MG63 (cell line): ENCODE measurements at regions not wholly inside any gene's neighbourhood (a gene's known extent, or its start where the extent isn't known, plus 50 kb on each side); places are given as distances from the start of the nearest gene placed in this dataset.
A peak's percentile ranks its signal among the peaks of the same experiment; 100 is the strongest.

Experiments used
- DNase-seq: peaks from one replicate; pipeline ENCODE4 v3.0.0-alpha.2; 2020
- H3K27me3 ChIP-seq: fragments of 250-450 bp; sonication (Bioruptor Pico); 2 replicates; pipeline ENCODE4 v1.5.1; 2020; ENCODE audit warnings: mild to moderate bottlenecking, moderate library complexity
- H3K36me3 ChIP-seq: fragments of 250-450 bp; sonication (Bioruptor Pico); 2 replicates; pipeline ENCODE4 v1.5.1; 2020; ENCODE audit warnings: mild to moderate bottlenecking, moderate library complexity
- H3K4me3 ChIP-seq: fragments of 250-450 bp; sonication (Bioruptor Pico); 2 replicates; pipeline ENCODE4 v1.5.1; 2020; ENCODE audit warnings: mild to moderate bottlenecking, moderate library complexity
- H3K9me3 ChIP-seq: fragments of 250-450 bp; sonication (Bioruptor Pico); 2 replicates; pipeline ENCODE4 v1.5.1; 2020; ENCODE audit warnings: mild to moderate bottlenecking, moderate library complexity

DNA sequence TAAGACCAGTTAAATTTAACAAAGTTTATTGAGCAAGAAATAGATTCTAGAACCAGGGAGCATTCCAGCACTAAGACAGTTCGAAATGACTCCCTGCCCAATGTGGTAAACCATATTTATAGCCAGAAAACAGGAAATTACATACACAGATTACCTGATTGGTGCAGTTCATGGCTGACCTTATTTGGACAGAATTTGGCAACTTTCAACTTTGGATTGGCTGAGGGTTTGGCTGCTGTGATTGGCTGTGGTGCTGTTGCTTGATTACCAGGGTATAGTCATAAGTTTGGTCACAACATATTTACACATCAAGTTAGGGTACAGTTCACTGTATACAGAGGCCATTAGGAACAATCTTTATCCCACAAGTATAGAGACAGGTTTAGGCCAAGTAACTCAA lies 984.8 kb upstream of the MIR17HG start:
- DNase-seq: no peak
- no peaks in the 10 kb centered on the region for H3K27me3 ChIP-seq
- H3K9me3 ChIP-seq: no peaks in the 10 kb centered on the region
- H3K36me3 ChIP-seq: no peaks in the 10 kb centered on the region
- no peak overlapping the region for H3K4me3 ChIP-seq

DNA sequence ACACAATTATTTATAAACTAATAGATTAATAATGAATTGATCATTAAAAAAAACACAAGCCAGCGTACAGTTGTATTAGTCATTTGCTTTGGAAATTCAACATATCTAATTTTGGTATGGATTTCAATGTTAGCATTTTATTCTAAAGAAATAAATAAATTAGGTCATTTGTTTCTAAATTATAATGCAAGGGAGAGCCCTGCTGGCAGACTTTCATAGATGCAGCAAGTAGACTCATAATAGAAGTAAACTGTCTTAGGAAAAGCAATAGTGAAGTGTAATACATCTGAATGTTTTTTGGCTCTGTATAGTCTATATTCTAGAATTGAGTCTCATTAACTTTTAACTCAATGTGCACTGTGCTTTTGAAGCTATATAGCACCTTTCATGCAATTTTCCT lies 982.4 kb upstream of the MIR17HG start:
- Histone ChIP-seq H3K36me3 (no peaks in the 10 kb centered on the region), H3K4me3 (no peak overlapping the region)
- DNase-seq: no peak

DNA sequence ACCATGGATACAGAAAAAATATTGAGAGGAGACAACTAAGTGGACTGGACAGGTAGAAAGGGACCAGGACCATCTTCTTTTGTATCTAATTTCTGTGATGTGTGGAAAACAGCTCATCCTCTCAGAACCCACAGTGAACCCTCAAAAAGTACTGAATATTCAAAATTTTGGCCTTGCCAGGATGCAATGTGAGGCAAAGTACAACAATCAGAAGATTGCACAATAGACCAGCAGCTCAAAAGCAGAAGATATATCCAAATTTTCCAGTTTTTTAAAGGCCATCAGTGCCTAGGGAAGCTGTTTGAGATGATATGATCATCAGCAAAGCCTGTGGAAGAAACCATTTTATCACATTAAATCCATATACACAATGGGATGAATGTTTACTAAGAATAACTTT lies 973.3 kb upstream of the MIR17HG start:
- no peak for DNase-seq
- Histone ChIP-seq H3K36me3 (no peaks in the 10 kb centered on the region), H3K27me3 (no peaks in the 10 kb centered on the region), H3K9me3 (no peaks in the 10 kb centered on the region), H3K4me3 (no peak overlapping the region)

More for the DNA sequence above, 982.4 kb upstream of the MIR17HG start:
- H3K9me3 ChIP-seq: no peaks in the 10 kb centered on the region
- no peaks in the 10 kb centered on the region for H3K27me3 ChIP-seq

DNA sequence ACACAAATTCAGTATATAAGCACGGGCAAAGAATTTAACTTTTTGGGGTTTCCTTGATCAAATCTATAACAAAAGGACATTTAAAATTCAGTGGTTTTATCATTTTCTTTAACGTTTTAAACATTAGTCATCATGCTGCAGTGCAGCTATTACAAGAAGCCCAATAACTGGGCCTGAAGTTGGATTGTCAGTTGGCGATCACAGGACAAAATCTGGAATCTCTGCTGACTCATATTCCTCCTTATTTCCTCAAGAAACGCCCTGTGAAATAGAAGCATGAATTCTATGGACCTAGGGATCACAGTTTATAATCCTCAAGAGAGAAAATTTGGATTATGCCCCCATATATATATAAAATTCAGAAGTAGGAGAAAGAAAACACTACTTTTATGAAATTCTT lies 971.6 kb upstream of the MIR17HG start:
- DNase-seq: peak; percentile 5
- H3K27me3 ChIP-seq: no peaks in the 10 kb centered on the region

DNA sequence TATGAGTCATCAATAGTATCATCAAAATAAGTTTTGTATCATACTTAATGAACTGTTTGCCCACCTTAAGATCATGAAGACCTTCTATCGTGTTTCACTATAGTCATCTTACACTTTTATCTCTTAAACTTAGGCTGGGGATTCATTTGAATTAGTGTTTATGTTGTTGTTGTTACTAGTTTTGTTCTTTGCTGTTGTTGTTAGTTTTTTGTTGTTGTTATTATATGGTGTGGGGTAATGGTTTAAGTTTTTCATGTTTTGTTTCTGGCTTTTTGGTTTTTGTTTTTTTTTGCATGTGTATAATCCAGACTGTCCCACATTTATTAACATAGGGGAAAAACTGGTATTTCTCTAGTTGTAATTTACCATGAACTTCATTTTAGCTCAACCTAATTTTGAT lies 965.1 kb upstream of the MIR17HG start:
- no peaks in the 10 kb centered on the region for H3K9me3 ChIP-seq
- DNase-seq: no peak

More for the DNA sequence above, 971.6 kb upstream of the MIR17HG start:
- H3K9me3 ChIP-seq: no peaks in the 10 kb centered on the region
- no peak overlapping the region for H3K4me3 ChIP-seq
- no peaks in the 10 kb centered on the region for H3K36me3 ChIP-seq

DNA sequence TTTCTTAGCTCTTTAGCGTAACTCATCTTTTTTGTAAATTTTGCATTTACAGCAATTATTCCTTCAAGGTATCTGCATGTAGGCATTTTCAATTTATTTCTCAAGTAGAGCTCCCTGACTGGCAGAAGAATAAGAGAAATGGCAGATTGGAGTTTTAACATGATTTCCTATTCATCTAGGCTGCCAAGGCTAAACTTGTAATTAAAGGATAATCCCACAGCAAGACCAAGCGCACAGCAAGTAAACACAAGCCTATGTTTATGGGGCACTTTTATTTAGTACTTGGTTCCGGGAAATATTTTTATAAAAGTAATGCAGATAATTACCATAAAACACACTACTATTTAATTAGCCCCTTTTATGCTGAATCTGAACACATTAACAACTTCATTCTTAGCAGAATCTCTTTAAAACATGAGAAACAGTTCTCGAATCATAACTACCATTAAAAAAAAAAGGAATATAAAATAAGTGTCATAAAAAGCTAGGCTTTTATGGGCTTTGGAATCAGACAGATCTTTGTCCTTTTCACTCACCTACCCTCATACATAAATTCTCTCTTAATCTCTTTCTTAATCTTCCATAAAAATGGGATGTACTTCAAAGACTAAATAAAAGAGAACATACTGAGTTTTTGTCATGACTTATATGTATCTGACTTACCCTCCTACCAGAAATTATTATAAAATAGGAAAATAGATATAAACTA lies 961.6 kb upstream of the MIR17HG start:
- no peaks in the 10 kb centered on the region for H3K27me3 ChIP-seq
- DNase-seq: no peak
- no peaks in the 10 kb centered on the region for H3K9me3 ChIP-seq
- H3K36me3 ChIP-seq: no peaks in the 10 kb centered on the region
- H3K4me3 ChIP-seq: no peak overlapping the region

More for the DNA sequence above, 965.1 kb upstream of the MIR17HG start:
- H3K4me3 ChIP-seq: no peak overlapping the region
- H3K36me3 ChIP-seq: no peaks in the 10 kb centered on the region
- no peaks in the 10 kb centered on the region for H3K27me3 ChIP-seq

DNA sequence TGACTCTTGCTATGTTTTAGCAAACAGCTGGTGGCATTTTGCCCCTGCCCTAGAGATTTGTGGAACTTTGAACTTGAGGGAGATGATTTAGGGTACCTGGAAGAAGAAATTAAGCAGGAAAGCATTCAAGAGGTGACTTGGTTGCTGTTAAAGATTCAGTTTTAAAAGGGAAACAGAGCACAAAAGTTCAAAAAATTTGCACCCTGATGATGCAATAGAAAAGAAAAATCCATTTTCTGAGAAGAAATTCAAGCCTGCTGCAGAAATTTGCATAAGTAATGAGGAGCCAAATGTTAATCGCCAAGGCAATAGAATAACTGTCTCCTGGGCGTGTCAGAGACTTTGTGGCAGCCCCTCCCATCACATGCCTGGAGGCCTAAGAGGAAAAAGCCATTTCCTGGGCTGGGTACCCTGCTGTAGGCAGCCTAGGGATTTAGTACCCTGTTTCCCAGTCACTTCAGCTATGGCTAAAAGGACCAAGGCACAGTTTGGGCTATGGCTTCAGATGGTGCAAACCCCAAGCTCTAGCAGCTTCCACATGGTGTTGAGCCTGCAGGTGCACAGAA lies 958.5 kb upstream of the MIR17HG start:
- H3K4me3 ChIP-seq: no peak overlapping the region
- no peak for DNase-seq
- no peaks in the 10 kb centered on the region for H3K36me3 ChIP-seq
- H3K27me3 ChIP-seq: no peaks in the 10 kb centered on the region
- no peaks in the 10 kb centered on the region for H3K9me3 ChIP-seq

DNA sequence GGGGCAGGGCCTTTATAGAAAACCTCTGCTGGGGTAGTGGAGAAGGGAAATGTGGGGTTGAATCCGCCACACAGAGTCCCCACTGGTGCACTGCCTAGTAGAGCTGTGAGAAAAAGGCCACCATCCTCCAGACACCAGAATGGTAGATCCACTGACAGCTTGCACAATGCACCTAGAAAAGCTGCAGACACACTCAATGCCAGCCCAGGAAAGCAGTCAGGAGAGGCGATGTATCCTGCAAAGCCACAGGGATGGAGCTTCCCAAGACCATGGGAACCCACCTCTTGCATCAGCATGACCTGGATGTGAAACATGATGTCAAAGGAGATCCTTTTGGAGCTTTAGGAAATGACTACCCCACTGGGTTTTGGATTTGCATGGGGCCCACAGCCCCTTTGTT lies 958.0 kb upstream of the MIR17HG start:
- Histone ChIP-seq H3K9me3 (no peaks in the 10 kb centered on the region), H3K27me3 (no peaks in the 10 kb centered on the region), H3K36me3 (no peaks in the 10 kb centered on the region), H3K4me3 (no peak overlapping the region)
- no peak for DNase-seq

DNA sequence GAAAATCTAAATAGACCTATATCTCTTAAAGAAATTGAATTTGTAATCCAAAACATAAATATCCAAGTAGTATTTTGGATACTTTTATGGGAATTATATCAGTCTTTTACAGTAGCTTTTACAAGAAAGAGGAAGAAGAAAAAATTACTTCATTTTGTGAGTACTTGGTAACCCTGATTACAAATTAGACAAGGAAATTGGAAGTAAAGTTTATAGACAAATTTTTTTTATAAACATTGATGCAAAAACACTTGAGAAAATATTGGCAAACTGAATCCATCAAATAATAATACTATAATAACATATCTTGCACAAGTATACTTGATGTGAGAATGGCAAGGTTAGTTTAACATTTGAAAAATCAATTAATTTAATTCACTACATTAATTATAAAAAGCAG lies 954.1 kb upstream of the MIR17HG start:
- DNase-seq: no peak

DNA sequence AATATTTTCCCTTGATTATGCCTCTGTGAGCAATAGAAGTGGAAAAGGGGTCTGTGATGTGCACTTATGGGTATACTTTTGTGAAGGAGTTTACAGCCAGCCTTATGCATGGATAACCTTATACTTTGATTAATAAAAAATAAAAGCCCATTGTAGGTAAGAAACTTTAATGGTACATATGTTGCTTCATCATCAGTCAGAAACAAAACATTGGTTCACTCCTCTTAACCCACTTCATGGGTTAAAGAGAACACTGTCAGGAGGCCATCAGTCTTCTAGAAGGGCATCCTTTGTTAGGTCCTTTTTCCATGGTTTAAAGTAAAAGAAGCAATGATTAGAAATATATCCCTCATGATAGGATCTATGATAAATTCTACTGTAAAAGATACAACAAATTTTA lies 952.1 kb upstream of the MIR17HG start:
- H3K4me3 ChIP-seq: no peak overlapping the region
- peaks cover 6% of the 10 kb centered on the region; the same call in 1 of the 2 replicates for H3K9me3 ChIP-seq
- no peaks in the 10 kb centered on the region for H3K36me3 ChIP-seq
- no peaks in the 10 kb centered on the region for H3K27me3 ChIP-seq
- no peak for DNase-seq

More for the DNA sequence above, 954.1 kb upstream of the MIR17HG start:
- H3K27me3 ChIP-seq: no peaks in the 10 kb centered on the region
- H3K4me3 ChIP-seq: no peak overlapping the region
- H3K9me3 ChIP-seq: no peaks in the 10 kb centered on the region
- no peaks in the 10 kb centered on the region for H3K36me3 ChIP-seq

DNA sequence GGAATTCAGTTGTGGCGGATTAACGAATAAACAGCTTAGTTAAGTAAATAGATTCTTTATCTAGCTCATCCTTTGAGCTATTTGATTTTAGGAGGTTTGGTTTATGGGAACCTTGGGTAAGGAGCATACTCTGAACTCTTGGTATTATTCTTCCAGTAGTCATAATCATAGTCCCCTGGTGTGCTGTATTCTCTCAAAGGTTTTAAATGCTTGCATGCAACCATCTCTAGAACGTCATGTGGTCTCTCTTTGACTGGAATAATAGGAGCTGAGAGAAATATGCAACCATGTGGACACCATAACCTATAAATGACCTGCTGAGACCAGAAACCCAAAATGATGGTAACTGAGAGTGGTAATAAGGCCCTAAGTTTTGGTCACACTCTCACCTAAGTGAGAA lies 951.6 kb upstream of the MIR17HG start:
- no peaks in the 10 kb centered on the region for H3K27me3 ChIP-seq
- H3K36me3 ChIP-seq: no peaks in the 10 kb centered on the region
- no peak for DNase-seq
- H3K9me3 ChIP-seq: peaks cover 6% of the 10 kb centered on the region; the same call in 1 of the 2 replicates
- no peak overlapping the region for H3K4me3 ChIP-seq

DNA sequence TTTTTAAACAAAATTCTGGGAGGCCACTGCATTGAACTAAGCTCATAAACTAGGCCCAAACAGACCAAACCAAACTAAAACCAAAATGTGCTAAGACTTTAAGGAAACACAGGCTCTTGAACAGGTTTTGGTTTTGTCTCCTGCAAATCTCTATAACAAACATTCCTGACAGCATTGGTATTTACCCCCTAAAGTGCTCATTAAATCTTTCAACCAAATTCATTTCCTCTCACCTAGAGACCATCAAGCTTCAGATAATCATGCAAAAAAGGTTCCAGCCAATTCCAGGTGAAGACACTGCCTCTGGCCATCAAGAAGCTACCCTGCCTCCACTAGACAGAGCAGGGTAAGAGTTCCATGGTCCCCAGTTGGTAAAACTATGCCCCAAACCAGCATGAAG lies 951.2 kb upstream of the MIR17HG start:
- H3K27me3 ChIP-seq: no peaks in the 10 kb centered on the region

DNA sequence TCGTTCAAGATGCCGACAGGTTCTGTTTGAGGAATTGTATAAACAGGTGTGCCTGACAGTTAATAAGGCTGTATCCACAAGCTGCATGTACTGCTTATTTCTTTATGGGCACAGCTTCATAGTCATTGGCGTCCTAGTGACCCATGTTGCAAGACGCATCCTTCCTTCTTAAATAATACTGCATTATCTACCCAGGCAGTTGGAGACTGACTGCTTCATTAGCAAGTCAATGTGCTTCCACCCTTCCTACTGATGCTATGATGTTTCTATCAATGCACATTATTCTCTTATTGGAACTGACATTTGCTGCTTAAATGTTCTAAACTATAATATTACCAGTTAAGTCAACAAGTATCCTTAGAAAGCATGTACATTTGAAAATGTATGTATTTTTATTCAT lies 950.0 kb upstream of the MIR17HG start:
- no peak for DNase-seq
- H3K36me3 ChIP-seq: no peaks in the 10 kb centered on the region
- peaks cover 6% of the 10 kb centered on the region; the same call in 1 of the 2 replicates for H3K9me3 ChIP-seq
- no peaks in the 10 kb centered on the region for H3K27me3 ChIP-seq
- H3K4me3 ChIP-seq: no peak overlapping the region

More for the DNA sequence above, 951.2 kb upstream of the MIR17HG start:
- no peak overlapping the region for H3K4me3 ChIP-seq
- no peaks in the 10 kb centered on the region for H3K36me3 ChIP-seq
- no peak for DNase-seq
- peaks cover 6% of the 10 kb centered on the region; the same call in 1 of the 2 replicates for H3K9me3 ChIP-seq

DNA sequence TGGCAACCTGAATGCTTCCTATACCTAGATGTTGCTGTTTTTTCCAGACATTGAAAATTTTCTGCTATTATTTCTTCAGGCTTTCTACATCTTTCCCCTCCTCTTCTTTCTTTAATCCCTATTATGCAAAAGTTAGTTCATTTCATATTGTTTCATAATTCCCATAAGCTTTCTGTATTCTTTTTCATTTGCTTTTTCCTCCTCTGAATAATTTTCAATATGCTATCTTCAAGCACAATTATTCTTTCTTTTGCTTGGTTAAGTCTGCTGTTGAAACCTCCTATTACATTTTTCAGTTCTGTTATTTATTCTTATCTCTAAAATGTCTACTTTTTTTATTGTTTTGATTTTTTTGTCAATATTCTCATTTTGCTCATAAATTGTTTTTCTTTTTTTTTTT lies 947.1 kb upstream of the MIR17HG start:
- Histone ChIP-seq H3K4me3 (no peak overlapping the region), H3K36me3 (no peaks in the 10 kb centered on the region), H3K9me3 (peaks cover 6% of the 10 kb centered on the region; the same call in 1 of the 2 replicates), H3K27me3 (no peaks in the 10 kb centered on the region)
- DNase-seq: no peak

DNA sequence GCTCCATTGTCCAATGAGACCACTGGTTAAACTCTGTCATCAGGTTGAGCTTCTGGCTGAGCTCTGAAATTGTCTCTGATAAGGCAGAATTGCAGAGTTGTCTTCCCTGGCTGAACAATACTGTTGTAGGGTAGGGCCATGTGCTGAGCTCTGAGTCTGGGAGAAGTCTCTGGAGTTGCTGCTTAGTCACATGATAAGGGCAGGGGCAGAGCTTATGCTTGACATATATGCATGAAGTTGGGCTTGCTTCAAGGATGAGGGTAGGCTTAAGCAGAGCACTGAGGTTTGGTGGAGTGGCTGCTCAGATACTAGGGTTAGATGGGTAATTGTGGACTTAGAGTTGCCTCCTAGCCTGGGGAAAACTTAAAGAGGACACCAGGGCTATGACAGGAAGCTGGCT lies 946.3 kb upstream of the MIR17HG start:
- no peak for DNase-seq
- Histone ChIP-seq H3K27me3 (no peaks in the 10 kb centered on the region), H3K36me3 (no peaks in the 10 kb centered on the region), H3K9me3 (peaks cover 6% of the 10 kb centered on the region; the same call in 1 of the 2 replicates), H3K4me3 (no peak overlapping the region)

DNA sequence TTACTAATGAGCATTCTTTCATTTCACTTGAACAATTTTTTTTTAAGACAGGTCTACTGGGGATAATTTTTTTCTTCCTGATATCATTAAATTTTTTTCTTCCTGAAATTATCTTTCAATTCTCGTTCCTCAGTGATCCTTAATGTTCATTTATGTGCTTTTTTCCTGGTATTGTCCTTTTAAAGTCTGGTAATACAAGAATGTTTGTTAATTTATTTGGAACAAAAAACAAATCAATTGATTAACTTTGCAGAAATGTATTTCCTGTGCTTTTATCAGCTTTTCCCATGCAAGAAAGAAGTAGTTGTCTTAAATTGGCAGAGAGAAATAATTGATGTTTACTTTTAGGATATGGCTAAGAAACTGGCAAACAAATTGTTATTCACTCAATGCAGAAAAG lies 945.4 kb upstream of the MIR17HG start:
- DNase-seq: no peak
- Histone ChIP-seq H3K4me3 (no peak overlapping the region), H3K27me3 (no peaks in the 10 kb centered on the region), H3K9me3 (peaks cover 6% of the 10 kb centered on the region), H3K36me3 (no peaks in the 10 kb centered on the region)

DNA sequence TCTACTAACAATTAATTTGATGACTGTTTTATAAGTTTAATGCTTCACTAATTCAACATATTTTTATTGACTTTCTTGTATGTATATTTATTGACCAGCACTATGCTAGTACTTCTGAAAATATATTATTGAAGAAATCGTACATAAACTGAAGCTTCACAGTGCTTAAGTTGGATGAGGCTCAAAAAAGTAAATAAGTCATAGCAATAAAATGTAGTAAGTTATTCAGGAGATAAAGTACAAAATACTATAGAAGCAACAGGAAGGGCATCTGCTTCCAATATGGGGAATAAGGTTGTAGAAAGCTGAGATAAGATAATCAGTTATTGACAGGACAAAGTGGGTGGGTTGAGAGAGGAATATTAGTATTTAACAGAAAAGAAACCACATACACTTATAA lies 944.9 kb upstream of the MIR17HG start:
- no peaks in the 10 kb centered on the region for H3K36me3 ChIP-seq
- H3K4me3 ChIP-seq: no peak overlapping the region
- DNase-seq: no peak
- H3K27me3 ChIP-seq: no peaks in the 10 kb centered on the region
- H3K9me3 ChIP-seq: peaks cover 6% of the 10 kb centered on the region
